Gastrocnemius medialis (tissue), 4 donors: ENCODE measurements at regions not wholly inside any gene's neighbourhood (a gene's known extent, or its start where the extent isn't known, plus 50 kb on each side); places are given as distances from the start of the nearest gene placed in this dataset.

Source experiments
- CTCF ChIP-seq, 5 experiments: fragments of 450-650 bp in 3 of 5; fragments of 200-600 bp in 2 of 5; sonication (generic) in 2 of 5; IDR thresholded peaks in 4 of 5; conservative IDR thresholded peaks in 1 of 5; 1 replicate in 4 of 5; 2 replicates in 1 of 5; pipeline ENCODE4 v1.5.1; 2016 to 2019; ENCODE audit warnings: antibody characterized with exemption in 5 of 5, mild to moderate bottlenecking in 3 of 5, moderate library complexity in 3 of 5
- POLR2A ChIP-seq, 2 donors: fragments of 450-650 bp; IDR thresholded peaks; one replicate each; pipeline ENCODE4 v1.6.1; 2017; ENCODE audit warnings: antibody characterized with exemption in 2 of 2, mild to moderate bottlenecking in 2 of 2, moderate library complexity in 2 of 2

- no peak for TF ChIP-seq CTCF (IDR thresholded peaks at IDR 0.05 in 4 of 5, conservative IDR thresholded peaks at IDR 0.05 in 1 of 5)
- no peak for TF ChIP-seq POLR2A (IDR thresholded peaks at IDR 0.05)
These were observed 350.1 kb upstream of the NBEA start for GRCh38 chr13:34591900-34592529.
